ENCODE measurements at regions not wholly inside any gene's neighbourhood (a gene's known extent, or its start where the extent isn't known, plus 50 kb on each side); places are given as distances from the start of the nearest gene placed in this dataset.
"Not testable (repeated sequence)": the region's sequence is repeated elsewhere in the genome, so short reads cannot be mapped to it uniquely, and the experiment has no call there.

DNA sequence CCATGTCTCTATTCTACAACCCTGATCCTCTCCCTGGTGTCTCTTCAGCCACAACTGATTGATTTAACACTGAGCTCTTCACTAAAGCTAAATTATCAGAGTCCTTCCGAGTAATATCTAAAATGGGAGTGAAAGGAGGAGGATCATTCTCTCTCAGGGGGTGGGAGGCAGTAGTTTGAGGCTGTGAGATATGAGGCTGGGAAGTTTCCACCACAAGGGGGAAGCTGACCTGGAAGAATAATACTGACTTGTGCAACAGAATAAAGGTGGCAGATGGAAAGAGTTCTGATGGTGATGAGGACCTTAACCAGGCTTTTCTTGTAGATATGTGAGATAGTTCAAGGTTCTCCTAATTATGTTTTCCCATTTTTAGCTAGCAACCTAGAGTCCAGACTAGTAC, 241.6 kb upstream of the VKORC1L1 start:
- not testable (repeated sequence) for DNase-seq

DNA sequence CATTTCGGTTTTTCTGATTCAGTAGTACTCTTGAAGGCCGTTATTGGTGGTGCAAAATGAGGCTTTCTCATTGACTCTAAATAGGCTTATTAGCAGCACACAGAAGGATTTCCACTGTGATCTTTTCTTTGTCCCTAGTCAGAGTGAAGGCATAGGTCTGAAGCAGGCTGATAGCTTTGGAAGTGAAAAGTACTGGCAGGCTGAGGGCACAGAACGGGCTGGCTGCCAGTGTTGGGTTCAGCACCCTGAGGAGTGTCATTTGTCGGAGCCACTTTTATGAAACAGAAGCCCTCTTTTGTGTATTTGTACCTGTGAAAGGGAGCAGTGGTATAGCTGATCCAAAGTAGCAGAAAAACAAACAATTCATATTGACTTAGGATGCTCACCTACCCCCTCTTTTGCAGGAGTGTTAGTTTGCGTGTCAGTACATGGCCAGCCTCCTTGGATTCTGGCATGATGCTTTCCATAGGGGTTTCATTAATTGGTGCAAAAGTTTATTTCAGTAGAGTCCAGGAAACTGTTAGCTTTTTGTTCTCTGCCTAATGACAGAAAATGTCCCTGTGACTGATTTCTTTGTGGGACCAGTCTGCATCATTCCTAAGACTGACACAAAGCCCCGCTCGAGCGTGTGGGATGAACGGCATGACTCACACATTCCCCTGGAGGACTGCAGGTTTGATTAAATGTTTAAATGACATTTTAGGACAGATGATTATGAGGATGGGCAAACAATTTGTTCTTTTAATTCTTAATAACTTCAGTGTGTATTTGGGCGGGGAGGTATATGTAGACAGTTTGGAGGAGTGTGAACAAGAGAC, 239.1 kb upstream of the VKORC1L1 start:
- DNase-seq: not testable (repeated sequence)

DNA sequence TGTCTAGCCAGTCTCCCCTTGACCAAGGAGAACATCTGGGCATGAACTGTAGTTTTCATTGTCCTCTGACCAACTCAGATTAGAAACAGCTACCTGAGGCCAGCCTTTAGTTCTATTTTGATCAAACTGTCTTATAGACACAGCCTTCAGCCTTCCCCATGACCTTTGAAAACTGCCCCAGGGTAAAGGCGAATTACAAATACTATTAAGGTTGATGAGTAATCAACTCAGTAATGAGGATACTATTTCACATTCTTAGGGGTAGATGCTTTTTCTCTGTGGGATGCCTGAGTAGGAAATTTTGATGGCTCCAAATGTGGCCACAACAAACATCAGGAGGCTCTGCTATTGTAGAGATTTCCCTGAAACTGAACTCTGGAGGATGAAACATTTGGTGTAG, 234.0 kb upstream of the VKORC1L1 start:
- DNase-seq: not testable (repeated sequence)

DNA sequence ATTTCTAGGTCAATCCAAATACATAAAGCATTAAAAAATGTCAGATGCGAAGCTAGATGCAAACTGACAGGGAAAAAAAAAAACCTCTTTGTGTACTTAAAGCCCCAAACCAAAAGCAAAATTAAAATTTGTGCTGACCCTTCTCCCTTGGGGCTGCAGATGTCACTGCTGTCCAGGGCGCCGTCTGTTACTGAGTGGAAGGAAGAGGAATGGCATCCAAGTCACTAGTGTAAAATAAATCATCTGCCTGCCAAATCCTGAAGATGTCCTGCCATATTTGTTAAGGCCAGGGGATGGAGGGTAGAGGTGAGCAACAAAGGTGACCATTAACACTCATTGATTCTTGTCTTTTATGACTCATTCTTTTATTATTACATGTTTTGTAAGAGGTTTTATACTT, 233.2 kb upstream of the VKORC1L1 start:
- not testable (repeated sequence) for DNase-seq

DNA sequence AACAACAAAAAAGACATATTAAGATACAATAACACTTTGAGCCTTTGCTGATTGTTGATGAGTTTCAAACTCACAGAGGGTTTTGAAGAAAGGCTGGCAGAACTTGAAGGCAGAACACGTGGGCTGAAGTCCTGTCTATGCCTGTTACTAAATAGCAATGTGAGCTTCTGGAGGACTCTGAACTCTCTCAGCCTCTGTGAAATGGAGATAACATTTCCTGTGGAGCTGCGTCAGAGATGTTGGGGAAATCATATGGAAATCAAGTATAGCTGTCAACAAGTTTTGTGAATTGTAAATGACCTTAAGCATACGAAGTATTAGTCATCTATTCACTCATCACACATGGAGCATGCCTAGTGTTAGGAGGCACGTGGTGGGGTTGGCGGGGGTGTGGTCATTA, 229.4 kb upstream of the VKORC1L1 start:
- not testable (repeated sequence) for DNase-seq

DNA sequence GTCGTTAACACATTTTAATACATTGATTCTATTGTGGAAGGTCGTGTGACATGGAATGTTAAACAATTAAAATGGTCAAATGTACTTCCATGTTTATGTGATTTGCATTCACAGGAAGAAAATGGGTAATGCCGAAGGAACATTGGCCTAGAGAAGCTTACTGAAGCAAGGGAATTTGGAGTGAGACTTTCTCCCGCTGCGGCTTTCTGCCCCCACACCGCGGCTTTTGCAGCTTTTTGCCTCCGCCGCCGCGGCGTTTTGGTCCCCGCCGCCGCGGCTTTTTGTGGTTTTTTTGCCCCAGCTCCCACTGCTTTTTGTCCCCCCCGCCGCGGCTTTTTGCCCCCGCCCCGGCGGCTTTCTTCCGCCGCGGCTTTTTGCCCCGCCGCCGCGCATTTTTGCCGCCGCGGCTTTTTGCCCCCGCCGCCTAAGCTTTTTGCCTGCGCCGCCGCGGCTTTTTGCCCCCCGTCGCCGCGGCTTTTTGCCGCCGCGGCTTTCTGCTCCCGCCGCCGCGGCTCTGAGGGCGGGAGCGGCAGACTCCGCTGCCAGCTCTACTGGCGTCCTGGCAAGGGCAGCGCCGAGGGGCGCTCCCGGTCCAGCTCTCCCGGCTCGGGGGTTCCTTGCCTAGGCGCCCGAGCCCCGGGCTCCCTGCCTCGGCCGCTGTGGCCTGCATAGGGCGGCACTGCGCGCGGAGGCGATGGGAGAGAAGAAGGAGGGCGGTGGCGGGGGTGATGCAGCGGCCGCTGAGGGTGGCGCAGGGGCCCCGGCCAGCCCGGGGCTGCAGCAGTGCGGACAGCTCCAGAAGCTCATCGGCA, 225.5 kb upstream of the VKORC1L1 start:
- not testable (repeated sequence) for DNase-seq

DNA sequence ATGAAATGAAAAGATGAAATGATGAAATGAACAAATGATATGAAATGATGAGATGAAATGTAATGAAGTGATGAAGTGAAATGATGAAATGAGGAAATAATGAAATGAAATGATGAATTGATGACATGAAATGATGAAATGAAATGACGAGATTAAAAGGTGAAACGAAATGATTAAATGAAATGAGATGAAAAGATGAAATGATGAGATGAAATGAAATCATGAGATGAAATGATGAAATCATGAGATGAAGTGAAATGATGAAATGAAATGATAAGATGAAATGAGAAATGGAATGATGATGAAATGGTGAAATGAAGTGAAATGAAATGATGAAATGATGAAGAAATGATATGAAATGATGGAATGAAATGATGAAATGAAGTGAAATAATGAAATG, 221.7 kb upstream of the VKORC1L1 start:
- not testable (repeated sequence) for DNase-seq

DNA sequence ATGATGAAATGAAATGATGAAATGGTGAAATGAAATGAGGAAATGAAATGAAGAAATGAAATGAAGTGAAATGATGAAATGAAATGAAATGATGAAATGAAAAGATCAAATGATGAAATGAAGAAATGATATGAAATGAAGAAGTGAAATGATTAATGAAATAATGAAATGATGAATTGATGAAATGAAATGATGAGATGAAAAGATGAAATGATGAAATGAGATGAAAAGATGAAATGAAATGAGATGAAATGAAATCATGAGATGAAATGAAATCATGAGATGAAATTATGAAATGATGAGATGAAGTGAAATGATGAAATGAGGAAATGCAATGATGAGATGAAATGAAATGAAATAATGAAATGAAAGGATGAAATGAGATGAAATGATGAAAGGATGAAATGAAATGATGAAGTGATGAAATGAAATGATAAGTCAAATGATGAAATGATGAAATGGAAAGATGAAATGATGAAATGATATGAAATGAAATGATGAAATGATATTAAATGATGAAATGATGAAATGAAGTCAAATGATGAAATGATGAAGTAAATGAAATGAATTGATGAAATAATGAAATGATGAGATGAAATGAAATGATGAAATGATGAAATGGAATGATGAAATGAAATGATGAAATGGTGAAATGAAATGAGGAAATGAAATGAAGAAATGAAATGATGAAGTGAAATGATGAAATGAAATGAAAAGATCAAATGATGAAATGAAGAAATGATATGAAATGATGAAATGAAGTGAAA, 220.9 kb upstream of the VKORC1L1 start:
- DNase-seq: not testable (repeated sequence)

DNA sequence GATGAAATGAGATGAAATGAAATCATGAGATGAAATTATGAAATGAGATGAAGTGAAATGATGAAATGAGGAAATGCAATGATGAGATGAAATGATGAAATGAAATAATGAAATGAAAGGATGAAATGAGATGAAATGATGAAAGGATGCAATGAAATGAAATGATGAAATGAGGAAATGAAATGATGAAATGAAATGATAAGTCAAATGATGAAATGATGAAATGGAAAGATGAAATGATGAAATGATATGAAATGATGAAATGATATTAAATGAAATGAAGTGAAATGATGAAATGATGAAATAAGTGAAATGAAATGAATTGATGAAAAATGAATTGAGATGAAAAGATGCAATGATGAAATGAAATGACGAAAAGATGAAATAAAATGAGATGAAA, 220.2 kb upstream of the VKORC1L1 start:
- DNase-seq: not testable (repeated sequence)

DNA sequence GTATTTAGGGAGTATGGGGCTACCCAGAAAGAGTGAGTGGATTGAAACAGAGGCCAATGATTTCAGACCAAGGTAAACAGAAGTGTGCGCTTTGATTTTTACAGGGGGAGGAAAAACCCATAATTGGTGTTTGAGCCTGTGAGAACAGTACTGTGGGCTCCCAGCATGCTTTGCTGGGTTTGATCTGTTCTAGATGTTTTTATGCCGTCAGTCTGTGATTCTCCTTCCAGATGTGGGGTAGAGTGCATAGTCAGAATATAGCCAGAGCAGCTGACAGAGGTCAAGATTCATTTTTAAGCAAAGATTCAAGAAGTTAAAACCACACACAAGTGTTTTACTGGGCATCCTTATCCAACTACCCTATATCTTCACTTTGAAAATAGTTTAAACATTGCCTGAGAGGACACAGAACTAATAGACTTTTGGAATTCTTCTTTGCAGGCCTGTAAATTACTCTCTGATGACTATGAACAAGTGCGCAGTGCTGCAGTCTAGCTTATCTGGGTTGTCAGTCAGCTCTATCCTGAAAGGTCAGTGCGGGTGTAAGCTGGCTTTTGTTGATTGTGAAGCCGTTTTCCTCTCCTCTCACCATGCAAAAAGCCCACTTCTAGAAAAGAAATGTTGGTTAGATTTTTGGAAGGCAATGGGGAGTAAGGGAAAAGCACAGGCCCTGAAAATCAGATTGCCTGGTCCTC, 216.2 kb upstream of the VKORC1L1 start:
- not testable (repeated sequence) for DNase-seq

DNA sequence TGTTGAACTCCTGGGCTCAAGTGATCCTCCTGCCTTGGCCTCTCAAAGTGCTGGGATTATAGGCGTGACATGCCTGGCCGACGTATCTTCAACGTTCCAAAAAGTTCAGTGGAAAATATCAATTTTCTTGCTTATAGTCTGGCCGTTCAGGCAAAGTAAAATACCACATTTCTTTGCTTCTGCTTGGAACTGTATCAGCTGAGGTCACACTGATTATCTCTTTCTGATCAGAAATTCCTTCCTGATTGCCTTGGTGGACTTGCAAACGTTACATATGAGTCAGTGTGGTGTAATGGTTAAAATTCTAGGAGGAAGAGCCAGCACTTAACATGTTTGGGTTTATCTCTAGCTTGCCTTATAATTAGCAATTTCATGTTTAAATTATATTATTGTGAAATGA, 189.5 kb upstream of the VKORC1L1 start:
- not testable (repeated sequence) for DNase-seq

DNA sequence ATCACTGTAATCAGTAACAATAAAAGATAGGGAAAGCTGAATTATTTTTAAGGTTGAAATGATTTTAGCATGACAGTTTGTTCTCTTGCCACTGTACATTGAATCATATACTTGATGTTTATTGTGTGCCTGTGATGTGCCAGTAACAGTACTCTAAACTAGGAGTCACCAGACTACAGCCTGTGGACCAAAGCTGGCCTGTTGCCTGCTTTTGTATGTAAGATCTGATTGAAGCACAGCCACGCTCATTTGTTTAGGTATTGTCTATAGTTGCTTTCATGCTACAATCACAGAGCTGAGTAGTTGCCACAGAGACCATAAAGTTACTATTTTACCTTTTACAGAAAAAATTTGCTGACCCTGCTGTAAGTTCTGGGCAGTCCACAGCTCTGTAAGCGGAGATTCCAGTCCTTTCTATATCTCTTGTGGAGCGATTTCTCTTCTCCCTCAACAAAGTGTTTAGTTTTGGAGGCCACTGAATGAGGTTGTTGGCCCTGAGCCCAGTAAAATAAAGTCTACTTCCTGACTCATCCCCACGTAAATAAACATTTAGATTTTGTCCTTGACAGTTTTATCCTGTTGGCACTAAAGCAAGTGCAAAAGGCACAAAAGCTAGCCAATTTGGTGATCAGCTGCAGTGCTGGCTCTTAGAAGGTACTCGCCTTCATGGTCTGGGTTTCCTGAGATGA, 173.7 kb upstream of the VKORC1L1 start:
- not testable (repeated sequence) for DNase-seq

DNA sequence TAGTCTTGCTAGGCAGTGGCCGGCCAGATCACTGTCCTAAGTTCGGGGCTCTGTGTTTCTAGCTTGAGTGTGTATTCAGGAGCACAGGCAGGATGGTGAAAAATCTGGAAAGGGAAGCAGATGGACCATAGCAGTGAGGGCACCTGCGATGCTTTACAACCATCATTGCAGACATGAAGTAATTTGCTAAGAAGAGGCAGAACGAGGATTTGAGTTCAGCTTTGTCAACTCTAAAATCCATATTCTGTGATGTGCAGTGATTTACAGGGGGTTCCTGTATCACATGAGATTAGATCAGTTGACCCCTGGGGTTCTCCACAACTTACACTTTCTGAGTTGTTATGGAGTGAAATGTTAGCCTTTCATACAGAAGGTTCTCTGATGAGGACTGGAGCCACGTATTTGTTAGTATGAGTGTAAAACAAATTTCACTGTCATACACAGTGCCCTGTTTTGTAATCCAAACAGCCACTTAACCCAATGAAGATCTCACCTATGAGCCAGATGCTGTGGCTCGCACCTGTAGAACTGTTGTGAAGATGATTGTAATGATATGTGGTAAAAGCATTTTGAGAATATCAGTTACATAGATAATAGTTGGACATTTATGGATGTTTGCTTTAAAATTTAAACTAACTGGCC, 173.0 kb upstream of the VKORC1L1 start:
- not testable (repeated sequence) for DNase-seq

DNA sequence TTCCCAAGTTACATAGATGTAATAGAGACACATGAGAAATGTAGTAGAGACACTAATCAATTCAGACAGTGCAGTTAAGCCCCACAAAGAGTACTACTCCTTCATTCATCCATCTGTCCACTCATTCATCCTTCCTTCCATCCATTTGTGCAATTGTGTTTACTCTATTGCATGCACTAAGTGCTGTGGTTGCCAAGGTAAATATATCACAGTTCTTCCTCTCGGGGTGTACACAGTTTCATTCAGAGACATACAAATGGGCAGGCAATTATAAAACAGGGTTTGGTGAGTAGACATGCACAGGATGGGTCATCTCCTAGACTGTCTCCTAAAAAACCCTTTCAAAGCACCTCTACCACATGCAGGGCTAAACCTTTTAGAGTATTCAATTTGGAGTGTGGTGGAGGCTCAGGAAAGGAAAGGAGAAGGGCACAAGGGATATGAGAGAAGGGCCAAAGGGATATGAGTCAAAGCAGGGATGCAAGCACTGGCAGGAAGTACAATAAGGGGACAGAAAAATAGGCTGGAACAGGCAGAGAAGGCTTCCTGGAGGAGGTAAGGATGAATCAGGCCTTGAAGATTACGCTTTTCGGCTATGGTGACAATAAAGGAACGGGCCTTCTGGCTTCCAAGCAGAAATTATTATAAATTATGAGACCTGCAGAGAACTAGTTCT, 153.6 kb upstream of the VKORC1L1 start:
- not testable (repeated sequence) for DNase-seq

DNA sequence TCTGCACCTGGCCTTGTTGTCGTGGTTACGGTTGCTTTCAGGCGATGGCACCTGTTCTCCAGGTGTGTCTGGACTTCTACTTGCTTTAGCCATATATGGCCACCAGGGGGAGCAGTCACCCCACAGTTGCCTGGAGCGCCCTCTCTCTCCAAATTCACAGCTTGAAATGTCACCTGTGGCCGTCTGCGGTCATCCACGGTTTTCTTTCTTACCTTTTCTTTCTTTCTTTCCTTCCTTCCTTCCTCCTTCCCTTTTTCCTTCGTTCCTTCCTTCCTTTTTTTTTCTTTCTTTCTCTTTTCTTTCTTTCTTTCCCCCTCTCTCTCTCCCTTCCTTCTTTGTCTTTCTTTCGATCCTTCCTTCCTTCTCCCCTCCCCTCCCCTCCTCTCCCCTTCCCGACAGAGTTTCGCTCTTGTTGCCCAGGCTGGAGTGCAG, 150.5 kb upstream of the VKORC1L1 start:
- peak; percentile 65 for DNase-seq

DNA sequence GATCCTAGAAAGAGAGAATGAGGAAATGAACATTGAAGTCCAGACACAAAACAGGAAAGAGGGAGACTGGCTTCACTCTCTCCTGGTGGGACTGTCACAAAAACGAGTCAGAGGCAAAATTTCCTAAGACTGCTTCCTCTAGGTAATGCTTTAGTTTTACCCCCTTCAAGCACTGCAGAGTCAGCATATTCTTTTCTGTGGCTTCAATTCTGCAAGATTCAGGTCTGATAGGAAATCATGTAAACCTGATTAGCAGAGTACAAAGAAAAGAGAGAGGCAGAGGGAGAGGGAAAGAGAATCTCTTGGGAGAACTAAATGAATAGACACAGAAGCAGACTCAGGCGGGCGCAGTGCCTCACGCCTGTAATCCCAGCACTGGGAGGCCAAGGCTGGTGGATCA, 145.7 kb upstream of the VKORC1L1 start:
- DNase-seq: not testable (repeated sequence)

DNA sequence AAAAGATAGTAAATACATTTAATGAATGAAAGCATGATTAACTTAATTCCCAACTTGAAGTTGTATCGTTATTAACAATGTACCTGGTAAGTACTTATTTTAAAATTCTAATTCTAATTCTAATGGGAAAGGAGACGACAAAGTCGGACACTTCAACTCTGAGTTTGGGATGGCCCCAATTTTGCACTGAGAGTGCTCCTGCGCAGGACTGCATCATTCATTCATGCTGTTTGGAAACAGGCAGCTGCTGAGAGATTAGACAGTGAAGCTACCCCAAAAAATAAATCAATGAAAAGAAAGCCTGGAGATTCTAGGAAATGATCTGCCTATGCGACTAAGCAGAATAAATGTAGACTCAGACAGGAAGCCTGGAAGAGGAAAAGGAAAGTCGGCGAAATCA, 141.7 kb upstream of the VKORC1L1 start:
- no peak for DNase-seq

DNA sequence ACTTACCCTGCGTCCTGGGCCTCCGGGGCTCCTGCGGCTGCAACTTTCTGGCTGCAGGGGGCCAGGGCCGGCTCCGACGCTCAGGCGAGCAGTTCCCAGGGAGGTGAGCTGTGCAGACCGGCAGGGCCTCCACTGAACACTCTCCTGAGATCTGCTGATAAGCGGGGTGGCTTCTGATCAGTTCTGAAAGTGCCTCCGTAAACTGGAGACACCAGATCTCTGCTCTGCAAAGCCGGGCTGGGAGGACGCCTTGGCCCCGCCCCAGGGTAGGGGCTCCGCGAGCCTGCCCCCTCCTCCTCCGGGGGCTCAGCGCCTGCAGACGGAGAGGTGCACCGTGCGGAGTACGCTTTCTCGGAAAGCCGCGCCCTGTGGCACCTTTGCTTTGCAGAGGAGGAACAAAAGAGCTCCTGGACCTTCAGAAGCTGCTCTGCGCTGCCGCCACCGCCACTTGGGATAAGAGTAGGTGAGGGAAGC, 141.3 kb upstream of the VKORC1L1 start:
- DNase-seq: peak; percentile 51

DNA sequence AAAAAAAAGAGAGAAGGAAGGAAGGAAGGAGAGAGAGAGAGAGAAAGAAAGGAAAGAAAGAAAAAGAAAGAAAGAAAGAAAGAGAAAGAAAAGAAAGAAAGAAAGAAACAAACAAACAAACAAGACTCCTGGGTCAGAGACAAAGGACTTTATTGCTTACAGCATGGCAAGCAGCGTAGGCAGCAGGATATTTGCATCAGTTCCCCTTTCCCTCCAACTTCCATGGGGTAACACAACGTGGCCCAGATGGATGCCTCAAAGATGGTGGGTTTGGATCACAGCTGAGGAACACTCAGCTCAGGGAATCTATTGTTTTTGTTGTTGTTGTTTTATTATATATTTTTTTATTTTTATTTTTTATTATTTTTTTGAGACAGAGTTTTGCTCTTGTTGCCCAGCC, 128.5 kb upstream of the VKORC1L1 start:
- no peak for DNase-seq

DNA sequence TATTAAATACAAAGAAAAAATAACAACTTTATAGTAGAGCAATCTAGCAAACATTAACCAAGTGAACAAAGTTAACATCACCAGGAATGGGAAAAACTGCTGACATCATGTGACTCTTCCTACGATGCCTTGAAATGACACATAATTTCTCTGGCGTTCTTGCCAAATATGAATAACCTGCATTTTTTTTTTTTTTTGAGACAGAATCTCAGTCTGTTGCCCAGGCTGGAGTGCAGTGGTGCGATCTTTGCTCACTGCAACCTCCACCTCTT, 126.5 kb upstream of the VKORC1L1 start:
- no peak for DNase-seq

DNA sequence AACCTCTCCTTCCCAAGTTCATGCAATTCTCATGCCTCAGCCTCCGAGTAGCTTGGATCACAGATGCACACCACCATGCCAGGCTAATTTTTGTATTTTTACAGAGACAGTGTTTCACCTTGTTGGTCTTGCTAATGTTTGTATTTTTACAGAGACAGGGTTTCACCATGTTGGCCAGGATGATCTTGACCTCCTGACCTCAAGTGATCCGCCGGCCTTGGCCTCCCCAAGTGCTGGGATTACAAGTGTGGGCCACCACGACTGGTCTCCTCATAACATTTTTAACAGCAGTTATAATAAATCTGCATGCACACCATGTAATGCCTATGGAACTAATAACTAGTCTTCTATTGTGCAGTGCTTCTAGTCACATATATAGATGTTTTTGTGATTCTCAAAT, 123.8 kb upstream of the VKORC1L1 start:
- DNase-seq: no peak

All from activated CD4-positive, alpha-beta T cell treated with anti-CD3 and anti-CD28 coated beads, Interleukin-2, amount 50 U/mL, for 16 hours (primary cell).